GM12878 (cell line): ENCODE measurements at regions not wholly inside any gene's neighbourhood (a gene's known extent, or its start where the extent isn't known, plus 50 kb on each side); places are given as distances from the start of the nearest gene placed in this dataset.

Experiments used
- ATAC-seq: fragments of 200-7000 bp; cut with Tn5 transposase; 3 replicates; pipeline ENCODE4 v1.9.1; 2020; ENCODE audit warnings: mild to moderate bottlenecking, moderate library complexity
- BruUV-seq: library from RNA; stranded (reverse); fragments of 400-500 nt; replicated peaks from 2 replicates; lab custom pipeline; 2021; lab: Mats Ljungman, UMichigan
- CTCF ChIA-PET: fragments of 300-600 bp; sonication (Branson Sonifier 250); formaldehyde crosslinking; extraction: SDS; loops from one replicate; lab custom pipeline; 2021; ENCODE audit warnings: inconsistent platforms; lab: Yijun Ruan, JAX
- POLR2A ChIA-PET: fragments of 350-600 bp; formaldehyde crosslinking; extraction: SDS; loops from one replicate; lab custom pipeline; 2021; ENCODE audit warnings: inconsistent platforms; lab: Charles Lee
- RAD21 ChIA-PET: fragments of 300-600 bp; sonication (Branson Sonifier 250); formaldehyde crosslinking; loops from one replicate; lab custom pipeline; 2023; ENCODE audit warnings: antibody characterized with exemption; ENCODE audit not compliant: unreplicated experiment; lab: Charles Lee
- SMC1A ChIA-PET: fragments of 300-600 bp; sonication (Branson Sonifier 250); formaldehyde crosslinking; loops from one replicate; lab custom pipeline; 2023; ENCODE audit not compliant: unreplicated experiment, uncharacterized antibody; lab: Charles Lee
- DNase-seq: peaks from one replicate; pipeline ENCODE4 v3.0.0-alpha.2; 2011; ENCODE audit warnings: low read depth, low spot score
- FAIRE-seq: peaks from 3 replicates; lab custom pipeline; 2011; peaks lifted over from hg19 to GRCh38; lab: Jason Lieb, UNC
- H2AFZ ChIP-seq: 2 replicates; pipeline ENCODE4 v1.6.0; 2011; ENCODE audit warnings: low read depth, low read length, control low read depth; ENCODE audit not compliant: control insufficient read depth
- H3K27ac ChIP-seq: 2 replicates; pipeline ENCODE4 v1.5.1; 2011; ENCODE audit warnings: control low read depth; ENCODE audit not compliant: control insufficient read depth, insufficient read depth
- H3K27me3 ChIP-seq, 2 experiments: replicated peaks in 1 of 2; 2 replicates each; pipeline versions ENCODE4 v1.6.0 to v1.6.1; 2011; ENCODE audit warnings: low read length in 1 of 2; ENCODE audit not compliant: control insufficient read depth in 2 of 2, insufficient read depth in 2 of 2
- H3K36me3 ChIP-seq, 2 experiments: 2 replicates each; pipeline ENCODE4 v1.5.1; 2011; ENCODE audit warnings: low read length in 1 of 2; ENCODE audit not compliant: control insufficient read depth in 2 of 2, insufficient read depth in 2 of 2
- H3K4me1 ChIP-seq: 2 replicates; pipeline ENCODE4 v1.6.1; 2011; ENCODE audit warnings: mild to moderate bottlenecking, low read length, moderate library complexity, mixed read lengths; ENCODE audit not compliant: control insufficient read depth, insufficient read depth
- H3K4me2 ChIP-seq: 2 replicates; pipeline ENCODE4 v1.6.0; 2011; ENCODE audit warnings: control low read depth; ENCODE audit not compliant: control insufficient read depth, insufficient read depth
- H3K4me3 ChIP-seq: fragments of 200-600 bp; sonication (generic); 2 replicates; pipeline ENCODE4 v1.5.1; 2016
- H3K79me2 ChIP-seq: 2 replicates; pipeline ENCODE4 v1.6.0; 2011; ENCODE audit warnings: low read length; ENCODE audit not compliant: control insufficient read depth, insufficient read depth
- H3K9ac ChIP-seq: 2 replicates; pipeline ENCODE4 v1.8.0; 2011; ENCODE audit warnings: low read length, control low read depth, mixed read lengths; ENCODE audit not compliant: control insufficient read depth, insufficient read depth
- H3K9me3 ChIP-seq: replicated peaks from 3 replicates; pipeline ENCODE4 v1.5.1; 2011; ENCODE audit warnings: mild to moderate bottlenecking, low read length; ENCODE audit not compliant: control insufficient read depth, insufficient read depth
- H4K20me1 ChIP-seq: 2 replicates; pipeline ENCODE4 v1.6.0; 2011; ENCODE audit not compliant: control insufficient read depth, insufficient read depth
- CHD2 ChIP-seq: IDR thresholded peaks from 2 replicates; pipeline ENCODE4 v1.6.1; 2011; ENCODE audit warnings: low read depth, low read length, improper control_type of control experiment, borderline replicate concordance
- IRF5 ChIP-seq: fragments of 450-650 bp; IDR thresholded peaks from 2 replicates; pipeline ENCODE4 v1.6.1; 2017; ENCODE audit warnings: borderline replicate concordance
- KAT2A ChIP-seq: conservative IDR thresholded peaks from 2 replicates; pipeline ENCODE4 v1.6.1; 2011; ENCODE audit warnings: low read depth, low read length; ENCODE audit not compliant: control insufficient read depth
- NFXL1 ChIP-seq: fragments of 450-650 bp; IDR thresholded peaks from 2 replicates; pipeline ENCODE4 v1.6.1; 2017; ENCODE audit warnings: antibody characterized with exemption, mild to moderate bottlenecking, borderline replicate concordance
- NFYB ChIP-seq: IDR thresholded peaks from 2 replicates; pipeline ENCODE4 v1.6.1; 2011; ENCODE audit warnings: low read depth, mild to moderate bottlenecking, low read length, improper control_type of control experiment, moderate library complexity; ENCODE audit not compliant: insufficient read depth
- NR2F1 ChIP-seq: fragments of 450-650 bp; conservative IDR thresholded peaks from 2 replicates; pipeline ENCODE4 v1.6.1; 2017; ENCODE audit warnings: mild to moderate bottlenecking
- WRNIP1 ChIP-seq: IDR thresholded peaks from 2 replicates; pipeline ENCODE4 v1.6.1; 2011; ENCODE audit warnings: low read depth, low read length, improper control_type of control experiment, borderline replicate concordance
- WGBS: methylation state at CpG from one replicate; pipeline ENCODE4 v1.1.6; 2016; ENCODE audit warnings: low lambda C conversion rate; ENCODE audit not compliant: insufficient replicate concordance, insufficient coverage; ENCODE audit errors: missing lambda C conversion rate; 5-methylcytosine and 5-hydroxymethylcytosine counted together
- in situ Hi-C: fragments of 300-500 bp; cut with MboI; formaldehyde crosslinking; loops from 9 replicates; pipeline ENCODE4 v1.14.3; 2018; ENCODE audit warnings: mixed read lengths
- intact Hi-C: fragments of 100-400 bp; cut with micrococcal nuclease; formaldehyde crosslinking; loops from one replicate; pipeline ENCODE4 v1.14.2; 2022; ENCODE audit not compliant: unreplicated experiment

GRCh38 chr3:137947117-137947516, 62.8 kb upstream of the CLDN18 start:
- TF ChIP-seq NFXL1: no peak
- TF ChIP-seq WRNIP1: no peak
- TF ChIP-seq KAT2A: no peak
- no peak for TF ChIP-seq IRF5
- no peak for TF ChIP-seq CHD2
- TF ChIP-seq NR2F1: no peak
- TF ChIP-seq NFYB: peak; percentile 80
- TF ChIP-seq, all 136 proteins: peak for 1
- Histone ChIP-seq H3K9ac (no peak overlapping the region), H3K9me3 (no peaks in the 10 kb centered on the region), H3K36me3 (no peaks in the 10 kb centered on the region), H2AFZ (no peak overlapping the region), H4K20me1 (no peaks in the 10 kb centered on the region), H3K27me3 (no peaks in the 10 kb centered on the region), H3K79me2 (no peaks in the 10 kb centered on the region), H3K4me3 (no peak overlapping the region), H3K4me1 (no peaks in the 10 kb centered on the region), H3K4me2 (no peak overlapping the region), H3K27ac (no peak overlapping the region)
- BruUV-seq: no TSS peak
- ChIA-PET SMC1A (interaction anchor here (1.0 to 2.6 kb wide), 8 partner anchors 24 to 842 kb away, joined by 3 to 9 read pairs (median 4); no protein-coding TSS in a partner anchor), CTCF (interaction anchor here (0.6 to 7.2 kb wide), 26 partner anchors 8 to 841 kb away, joined by 3 to 45 read pairs (median 4); no protein-coding TSS in a partner anchor), RAD21 (interaction anchor here (1.0 to 5.9 kb wide), 6 partner anchors 105 to 915 kb away, joined by 3 to 23 read pairs (median 4); no protein-coding TSS in a partner anchor), POLR2A (no interaction called here)
- WGBS: 21% methylated on average over 2 of the region's 2 CpGs
- in situ Hi-C loops (loop anchor here (10.0 to 25.0 kb wide), 2 partner anchors 822 to 1885 kb away; no protein-coding TSS in a partner anchor), intact Hi-C loops (loop anchor here (2.0 to 10.0 kb wide), 3 partner anchors 152 to 1872 kb away; no protein-coding TSS in a partner anchor)
- FAIRE-seq (no peak), ATAC-seq (no peak), DNase-seq (no peak)
